ENCODE measurements at regions not wholly inside any gene's neighbourhood (a gene's known extent, or its start where the extent isn't known, plus 50 kb on each side); places are given as distances from the start of the nearest gene placed in this dataset.

GRCh38 chr10:128825626-128826025, 641.4 kb upstream of the MGMT start:
- in situ Hi-C loops (cut with HindIII; ENCODE audit: low pct_ligation_motif_present, low pct_unique_long_range_greater_than_20kb, low sequenced_read_pairs): no loop called here
- no peak for DNase-seq

DNA sequence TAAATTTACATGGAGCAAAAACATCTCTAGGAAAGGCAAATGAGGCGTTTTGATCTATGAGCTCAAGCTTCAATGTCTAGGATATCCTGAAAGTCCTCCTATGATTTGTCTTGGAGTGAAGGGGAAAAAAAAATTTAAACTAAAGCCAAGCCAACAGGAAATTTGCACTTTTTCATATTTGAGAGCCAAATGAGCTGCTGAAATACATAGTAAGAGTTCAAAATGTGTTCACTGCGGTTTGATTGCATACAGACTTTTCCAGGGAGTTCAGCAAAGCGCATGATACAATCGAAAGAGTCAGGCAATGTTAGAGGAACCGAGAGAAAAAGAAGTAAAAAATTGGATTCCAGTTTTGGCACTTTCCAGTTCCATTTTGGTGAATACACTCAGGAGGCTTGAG, 633.4 kb upstream of the MGMT start:
- in situ Hi-C loops (cut with HindIII; ENCODE audit: low pct_ligation_motif_present, low pct_unique_long_range_greater_than_20kb, low sequenced_read_pairs): no loop called here
- DNase-seq: no peak

DNA sequence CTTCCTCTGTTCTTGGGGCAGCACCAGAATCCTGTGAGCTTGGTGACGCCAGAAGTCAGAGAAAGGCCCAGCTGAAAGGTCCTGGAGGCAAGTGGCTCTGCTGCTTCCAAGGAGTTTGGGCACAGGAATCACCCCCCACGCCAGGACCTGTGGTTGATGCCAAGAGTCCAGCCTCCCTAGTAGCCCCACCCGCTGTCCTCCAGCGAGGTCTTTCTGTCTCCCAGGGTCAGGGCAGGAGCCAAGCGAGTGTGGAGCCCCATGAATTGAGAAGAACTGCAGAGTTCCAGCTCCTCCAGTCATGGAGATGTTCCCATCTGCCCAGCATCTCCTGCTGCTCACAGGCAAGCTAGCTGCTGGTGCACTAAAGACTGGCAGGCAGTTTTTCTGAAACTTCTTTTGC, 631.7 kb upstream of the MGMT start:
- DNase-seq: no peak
- in situ Hi-C loops (cut with HindIII; ENCODE audit: low pct_ligation_motif_present, low pct_unique_long_range_greater_than_20kb, low sequenced_read_pairs): no loop called here

DNA sequence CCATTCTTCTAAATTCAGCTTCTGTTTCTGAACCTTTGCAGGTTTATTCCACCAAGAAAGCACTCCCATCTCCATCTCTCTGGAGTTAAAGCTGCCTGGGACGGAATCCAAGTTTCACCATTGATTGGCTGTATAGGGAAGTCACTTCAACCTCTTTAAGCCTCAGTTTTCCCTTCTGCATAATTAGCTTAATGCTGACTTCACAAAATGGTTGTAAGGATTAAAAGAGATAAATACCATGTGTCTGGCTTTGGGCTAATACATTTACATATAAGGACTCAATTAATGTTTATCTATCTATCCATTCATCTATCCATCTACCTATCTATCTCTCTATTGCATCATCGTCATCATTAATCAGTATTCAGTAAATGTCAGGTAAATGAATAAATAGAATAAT, 629.6 kb upstream of the MGMT start:
- DNase-seq: no peak
- in situ Hi-C loops (cut with HindIII; ENCODE audit: low pct_ligation_motif_present, low pct_unique_long_range_greater_than_20kb, low sequenced_read_pairs): no loop called here

DNA sequence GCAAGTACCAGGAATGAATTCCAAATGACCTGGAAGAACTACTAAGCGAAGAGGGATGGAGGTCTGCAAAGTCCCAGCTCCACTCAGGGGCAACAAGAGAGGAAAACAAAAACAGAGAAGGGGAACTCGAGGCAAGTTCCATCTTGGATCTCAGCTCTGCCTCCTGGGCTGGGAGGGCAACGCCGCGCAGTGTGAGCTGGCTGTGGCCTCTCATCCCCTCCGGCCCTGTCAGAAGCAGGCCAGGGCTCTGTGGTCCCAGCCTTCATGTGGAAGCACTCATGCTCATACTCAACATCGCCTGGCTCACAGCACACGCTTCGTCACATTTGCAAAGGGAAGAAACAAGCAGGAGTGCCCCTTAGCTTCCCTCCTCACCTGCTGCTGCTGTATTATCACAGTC, 627.9 kb upstream of the MGMT start:
- DNase-seq: no peak
- in situ Hi-C loops (cut with HindIII; ENCODE audit: low pct_ligation_motif_present, low pct_unique_long_range_greater_than_20kb, low sequenced_read_pairs): no loop called here

GRCh38 chr10:128839701-128840100, 627.3 kb upstream of the MGMT start:
- in situ Hi-C loops (cut with HindIII; ENCODE audit: low pct_ligation_motif_present, low pct_unique_long_range_greater_than_20kb, low sequenced_read_pairs): no loop called here
- DNase-seq: no peak

- in situ Hi-C loops (cut with HindIII; ENCODE audit: low pct_ligation_motif_present, low pct_unique_long_range_greater_than_20kb, low sequenced_read_pairs): no loop called here
Observed at GRCh38 chr10:128843972-128844371, 623.1 kb upstream of the MGMT start.

GRCh38 chr10:128846927-128847326, 620.1 kb upstream of the MGMT start:
- DNase-seq: no peak
- in situ Hi-C loops (cut with HindIII; ENCODE audit: low pct_ligation_motif_present, low pct_unique_long_range_greater_than_20kb, low sequenced_read_pairs): no loop called here

More at GRCh38 chr10:128843972-128844371, 623.1 kb upstream of the MGMT start:
- DNase-seq: peak; percentile 58

DNA sequence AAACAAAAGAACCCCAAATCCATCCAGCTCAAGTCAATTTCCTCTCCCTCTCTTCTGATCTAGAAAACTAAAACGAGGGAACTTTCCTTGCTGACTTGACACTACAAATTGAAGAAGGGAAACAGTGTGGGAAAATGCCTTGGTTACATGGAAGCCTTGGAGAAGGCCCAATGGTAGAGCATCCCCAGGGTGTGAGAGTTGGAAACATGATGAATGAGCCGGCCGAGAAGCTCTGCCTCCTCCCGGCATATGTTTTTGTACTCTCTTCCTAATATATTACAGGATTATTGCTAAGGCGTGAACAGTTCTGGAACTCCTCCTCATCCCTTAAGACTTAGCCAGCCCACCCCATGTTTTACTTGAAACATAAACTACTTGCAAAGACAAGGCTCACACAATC, 618.2 kb upstream of the MGMT start:
- in situ Hi-C loops (cut with HindIII; ENCODE audit: low pct_ligation_motif_present, low pct_unique_long_range_greater_than_20kb, low sequenced_read_pairs): no loop called here

GRCh38 chr10:128850647-128851046, 616.4 kb upstream of the MGMT start:
- in situ Hi-C loops (cut with HindIII; ENCODE audit: low pct_ligation_motif_present, low pct_unique_long_range_greater_than_20kb, low sequenced_read_pairs): no loop called here
- no peak for DNase-seq

More for the DNA sequence above, 618.2 kb upstream of the MGMT start:
- no peak for DNase-seq

GRCh38 chr10:128851281-128851680, 615.8 kb upstream of the MGMT start:
- DNase-seq: no peak
- in situ Hi-C loops (cut with HindIII; ENCODE audit: low pct_ligation_motif_present, low pct_unique_long_range_greater_than_20kb, low sequenced_read_pairs): no loop called here

DNA sequence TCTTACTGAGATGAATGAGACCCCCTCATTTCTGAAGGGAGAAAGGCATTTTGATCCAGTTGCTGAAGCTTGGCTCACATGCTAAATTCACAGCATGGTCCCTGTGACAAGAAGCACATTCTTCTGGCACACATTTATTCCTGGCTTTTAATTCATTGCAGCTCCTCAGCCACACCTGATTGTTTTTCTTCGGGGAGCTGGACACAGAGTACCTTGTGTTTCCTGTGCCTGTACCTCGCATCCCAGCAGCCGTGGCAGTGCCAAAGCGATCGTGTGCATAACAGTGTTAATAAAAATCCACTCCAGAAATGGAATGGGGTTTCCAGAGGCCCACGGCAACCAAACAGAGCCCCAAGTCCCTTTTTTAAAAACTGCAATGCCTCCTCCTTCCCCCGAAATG, 615.3 kb upstream of the MGMT start:
- in situ Hi-C loops (cut with HindIII; ENCODE audit: low pct_ligation_motif_present, low pct_unique_long_range_greater_than_20kb, low sequenced_read_pairs): no loop called here
- DNase-seq: no peak

GRCh38 chr10:128852449-128852848, 614.6 kb upstream of the MGMT start:
- no peak for DNase-seq
- in situ Hi-C loops (cut with HindIII; ENCODE audit: low pct_ligation_motif_present, low pct_unique_long_range_greater_than_20kb, low sequenced_read_pairs): no loop called here

- in situ Hi-C loops (cut with HindIII; ENCODE audit: low pct_ligation_motif_present, low pct_unique_long_range_greater_than_20kb, low sequenced_read_pairs): no loop called here
- DNase-seq: no peak
Observed at GRCh38 chr10:128852902-128853301, 614.1 kb upstream of the MGMT start.

- in situ Hi-C loops (cut with HindIII; ENCODE audit: low pct_ligation_motif_present, low pct_unique_long_range_greater_than_20kb, low sequenced_read_pairs): no loop called here
- DNase-seq: no peak
Observed at GRCh38 chr10:128853537-128853936, 613.5 kb upstream of the MGMT start.

DNA sequence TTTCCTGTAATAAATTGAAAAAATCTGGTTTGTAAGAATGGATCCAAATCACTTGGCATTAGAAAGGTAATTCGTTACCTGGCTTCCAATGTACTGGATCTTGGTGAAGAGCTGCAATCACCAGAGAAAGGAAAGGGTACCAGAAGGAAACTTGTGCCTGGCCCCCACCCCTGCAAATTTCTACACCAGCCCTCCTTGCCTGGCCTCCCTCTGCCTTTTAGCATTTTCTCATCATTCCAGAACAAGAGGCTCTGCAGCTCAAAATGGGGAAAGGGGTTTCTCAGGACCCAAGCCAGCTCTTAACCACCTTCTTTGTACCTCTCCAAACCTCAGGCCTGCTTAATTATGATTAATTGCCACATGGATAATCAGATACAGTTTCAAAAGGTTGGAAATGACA, 612.8 kb upstream of the MGMT start:
- no peak for DNase-seq
- in situ Hi-C loops (cut with HindIII; ENCODE audit: low pct_ligation_motif_present, low pct_unique_long_range_greater_than_20kb, low sequenced_read_pairs): no loop called here

GRCh38 chr10:128854963-128855362, 612.1 kb upstream of the MGMT start:
- peak; percentile 65 for DNase-seq
- in situ Hi-C loops (cut with HindIII; ENCODE audit: low pct_ligation_motif_present, low pct_unique_long_range_greater_than_20kb, low sequenced_read_pairs): no loop called here

GRCh38 chr10:128855618-128856428, 611.2 kb upstream of the MGMT start:
- no peak for DNase-seq
- in situ Hi-C loops (cut with HindIII; ENCODE audit: low pct_ligation_motif_present, low pct_unique_long_range_greater_than_20kb, low sequenced_read_pairs): no loop called here

DNA sequence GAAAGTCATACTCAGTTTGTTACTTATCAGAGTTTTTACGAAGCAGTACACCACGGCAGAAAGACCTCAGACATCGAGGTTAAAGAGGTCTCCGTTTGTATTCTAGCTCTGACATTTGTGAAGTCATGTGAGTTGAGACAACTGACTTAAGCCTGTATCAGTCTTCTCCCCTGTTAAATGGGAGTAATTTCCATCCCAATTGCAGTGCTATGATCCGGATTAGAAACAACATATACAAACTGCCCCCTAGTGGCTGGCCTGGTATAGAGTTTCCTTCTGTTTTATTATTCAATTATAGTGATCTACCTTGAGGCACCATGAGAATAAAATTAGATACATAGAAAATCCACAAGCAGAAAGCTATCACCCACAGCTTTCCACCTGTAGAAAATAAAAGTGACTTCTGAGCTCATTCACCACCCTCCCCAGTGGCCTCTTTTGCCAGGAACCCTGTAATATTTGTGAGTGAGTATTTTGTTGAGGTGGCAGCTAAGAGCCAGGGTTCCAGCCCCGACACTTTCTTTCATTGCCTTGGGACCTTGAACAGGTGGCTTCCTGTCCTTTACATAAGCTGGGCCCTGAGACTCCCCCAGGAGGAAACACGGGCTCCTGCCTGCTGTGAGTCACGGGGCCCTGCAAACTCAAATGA, 607.2 kb upstream of the MGMT start:
- in situ Hi-C loops (cut with HindIII; ENCODE audit: low pct_ligation_motif_present, low pct_unique_long_range_greater_than_20kb, low sequenced_read_pairs): no loop called here
- DNase-seq: peak; percentile 43

GRCh38 chr10:128860574-128860973, 606.5 kb upstream of the MGMT start:
- in situ Hi-C loops (cut with HindIII; ENCODE audit: low pct_ligation_motif_present, low pct_unique_long_range_greater_than_20kb, low sequenced_read_pairs): no loop called here
- DNase-seq: no peak
